GM23338 (cell line): ENCODE measurements at regions not wholly inside any gene's neighbourhood (a gene's known extent, or its start where the extent isn't known, plus 50 kb on each side); places are given as distances from the start of the nearest gene placed in this dataset.

Experiments used
- CREB1 ChIP-seq: fragments of 250-450 bp; sonication (Bioruptor Pico); IDR thresholded peaks from 2 replicates; pipeline ENCODE4 v1.5.0; 2020; ENCODE audit warnings: low read depth, mild to moderate bottlenecking, moderate library complexity
- CTCF ChIP-seq, 2 experiments: fragments of 200-600 bp in 1 of 2; sonication (generic) in 1 of 2; conservative IDR thresholded peaks; 2 replicates each; pipeline versions ENCODE4 v1.5.1 to v1.6.1; 2016 to 2017; ENCODE audit warnings: antibody characterized with exemption in 2 of 2, low read depth in 2 of 2, mild to moderate bottlenecking in 2 of 2, moderate library complexity in 1 of 2
- ETS1 ChIP-seq: IDR thresholded peaks from 2 replicates; pipeline ENCODE4 v1.6.1; 2016; ENCODE audit warnings: antibody characterized with exemption
- EZH2 ChIP-seq: fragments of 200-600 bp; sonication (generic); IDR thresholded peaks from one replicate; pipeline ENCODE4 v1.8.0; 2017; ENCODE audit warnings: antibody characterized with exemption, mild to moderate bottlenecking, low read depth; ENCODE audit not compliant: unreplicated experiment
- EZH2phosphoT487 ChIP-seq: fragments of 200-600 bp; sonication (generic); IDR thresholded peaks from one replicate; pipeline ENCODE4 v1.8.1; 2018; ENCODE audit warnings: antibody characterized with exemption; ENCODE audit not compliant: unreplicated experiment
- JUNB ChIP-seq: IDR thresholded peaks from one replicate; pipeline ENCODE4 v1.6.1; 2016; ENCODE audit warnings: antibody characterized with exemption; ENCODE audit not compliant: unreplicated experiment
- NANOG ChIP-seq: IDR thresholded peaks from 2 replicates; pipeline ENCODE4 v1.6.1; 2016; ENCODE audit warnings: antibody characterized with exemption, borderline replicate concordance
- POLR2AphosphoS5 ChIP-seq: IDR thresholded peaks from 2 replicates; pipeline ENCODE4 v1.6.1; 2016; ENCODE audit warnings: antibody characterized with exemption, low read depth
- REST ChIP-seq: IDR thresholded peaks from one replicate; pipeline ENCODE4 v1.6.1; 2018; ENCODE audit warnings: antibody characterized with exemption; ENCODE audit not compliant: unreplicated experiment
- STAT1 ChIP-seq: IDR thresholded peaks from one replicate; pipeline ENCODE4 v1.6.1; 2016; ENCODE audit warnings: antibody characterized with exemption; ENCODE audit not compliant: unreplicated experiment
- ZNF114 ChIP-seq: fragments of 250-450 bp; sonication (Bioruptor Pico); IDR thresholded peaks from 2 replicates; pipeline ENCODE4 v1.5.0; 2020; ENCODE audit warnings: mild to moderate bottlenecking, moderate library complexity
- ZNF331 ChIP-seq: fragments of 250-450 bp; sonication (Bioruptor Pico); IDR thresholded peaks from 2 replicates; pipeline ENCODE4 v1.5.0; 2020; ENCODE audit warnings: low read depth, mild to moderate bottlenecking, moderate library complexity
- ZNF462 ChIP-seq: fragments of 250-450 bp; sonication (Bioruptor Pico); IDR thresholded peaks from 2 replicates; pipeline ENCODE4 v1.5.0; 2020; ENCODE audit warnings: mild to moderate bottlenecking, moderate library complexity

- TF ChIP-seq CTCF (conservative IDR thresholded peaks at IDR 0.05; ENCODE audit: low read depth in 2 of 2) = no peak
- no peak for TF ChIP-seq EZH2phosphoT487
- TF ChIP-seq POLR2AphosphoS5 = no peak
- no peak for TF ChIP-seq REST
- TF ChIP-seq JUNB = no peak
- no peak for TF ChIP-seq EZH2
- no peak for TF ChIP-seq STAT1
- no peak for TF ChIP-seq ETS1
- no peak for TF ChIP-seq ZNF114
- no peak for TF ChIP-seq CREB1 (CRISPR knock-in tag)
- no peak for TF ChIP-seq NANOG
- TF ChIP-seq ZNF331 (CRISPR knock-in tag) = no peak
- TF ChIP-seq ZNF462 (CRISPR knock-in tag) = no peak
Measured at GRCh38 chr17:79180358-79181005, 105.9 kb downstream of the ENGASE start.
